H9 (cell line): ENCODE measurements at regions not wholly inside any gene's neighbourhood (a gene's known extent, or its start where the extent isn't known, plus 50 kb on each side); places are given as distances from the start of the nearest gene placed in this dataset.

ENCODE experiments used
- DNase-seq: peaks from one replicate; pipeline ENCODE4 v3.0.0-alpha.2; 2017
- H2AFZ ChIP-seq: one replicate; pipeline ENCODE4 v1.6.1; 2013; ENCODE audit warnings: mild to moderate bottlenecking, low read length, control low read depth, moderate library complexity
- H2AK5ac ChIP-seq: 2 replicates; pipeline ENCODE4 v1.6.1; 2013; ENCODE audit warnings: low read length, control low read depth, mixed read lengths; ENCODE audit not compliant: insufficient read length
- H2BK120ac ChIP-seq: one replicate; pipeline ENCODE4 v1.6.1; 2013; ENCODE audit warnings: low read depth, mild to moderate bottlenecking, low read length, control low read depth, inconsistent platforms; ENCODE audit not compliant: poor library complexity, severe bottlenecking
- H2BK12ac ChIP-seq: 2 replicates; pipeline ENCODE4 v1.6.1; 2013; ENCODE audit warnings: low read length, control low read depth, mixed read lengths, low read depth; ENCODE audit not compliant: insufficient read length
- H2BK15ac ChIP-seq: 2 replicates; pipeline ENCODE4 v1.6.1; 2013; ENCODE audit warnings: low read depth, low read length, control low read depth
- H2BK20ac ChIP-seq: one replicate; pipeline ENCODE4 v1.6.1; 2013; ENCODE audit warnings: low read depth, mild to moderate bottlenecking, low read length, control low read depth, inconsistent platforms; ENCODE audit not compliant: poor library complexity, severe bottlenecking
- H2BK5ac ChIP-seq: 2 replicates; pipeline ENCODE4 v1.6.1; 2013; ENCODE audit warnings: low read length, control low read depth, mixed read lengths; ENCODE audit not compliant: insufficient read length
- H3K14ac ChIP-seq: 2 replicates; pipeline ENCODE4 v1.6.1; 2013; ENCODE audit warnings: low read length, control low read depth; ENCODE audit not compliant: insufficient read depth
- H3K18ac ChIP-seq: 2 replicates; pipeline ENCODE4 v1.6.1; 2013; ENCODE audit warnings: low read depth, mild to moderate bottlenecking, mixed read lengths, low read length, control low read depth; ENCODE audit not compliant: insufficient read length
- H3K23ac ChIP-seq: 2 replicates; pipeline ENCODE4 v1.6.1; 2013; ENCODE audit warnings: low read length, control low read depth, mixed read lengths, low read depth; ENCODE audit not compliant: insufficient read length
- H3K23me2 ChIP-seq: 2 replicates; pipeline ENCODE4 v1.6.1; 2013; ENCODE audit warnings: low read depth, mild to moderate bottlenecking, mixed read lengths, low read length, control low read depth; ENCODE audit not compliant: insufficient read length, poor library complexity, severe bottlenecking
- H3K27ac ChIP-seq: 2 replicates; pipeline ENCODE4 v1.5.1; 2013; ENCODE audit warnings: low read length, control low read depth, mixed read lengths, low read depth; ENCODE audit not compliant: insufficient read length
- H3K27me3 ChIP-seq: 2 replicates; pipeline ENCODE4 v1.6.1; 2013; ENCODE audit warnings: low read length, control low read depth, inconsistent platforms; ENCODE audit not compliant: insufficient read depth
- H3K4ac ChIP-seq: 2 replicates; pipeline ENCODE4 v1.6.1; 2013; ENCODE audit warnings: low read depth, mild to moderate bottlenecking, control low read depth, inconsistent platforms, low read length, moderate library complexity
- H3K4me1 ChIP-seq: 2 replicates; pipeline ENCODE4 v1.6.1; 2013; ENCODE audit warnings: low read length, control low read depth, inconsistent platforms; ENCODE audit not compliant: insufficient read depth
- H3K4me2 ChIP-seq: 2 replicates; pipeline ENCODE4 v1.6.1; 2013; ENCODE audit warnings: low read length, control low read depth, mixed read lengths; ENCODE audit not compliant: insufficient read length, insufficient read depth
- H3K56ac ChIP-seq: 2 replicates; pipeline ENCODE4 v1.6.1; 2013; ENCODE audit warnings: low read depth, mild to moderate bottlenecking, mixed read lengths, low read length, control low read depth; ENCODE audit not compliant: insufficient read length
- H3K79me1 ChIP-seq: 2 replicates; pipeline ENCODE4 v1.6.1; 2013; ENCODE audit warnings: low read depth, mild to moderate bottlenecking, moderate library complexity, low read length, control low read depth, inconsistent platforms; ENCODE audit not compliant: insufficient read depth, poor library complexity, severe bottlenecking
- H3K79me2 ChIP-seq: 2 replicates; pipeline ENCODE4 v1.6.1; 2013; ENCODE audit warnings: low read length, control low read depth, inconsistent platforms; ENCODE audit not compliant: insufficient read depth
- H3K9ac ChIP-seq: 2 replicates; pipeline ENCODE4 v1.6.1; 2013; ENCODE audit warnings: low read length, control low read depth, mixed read lengths; ENCODE audit not compliant: insufficient read length; ENCODE audit errors: extremely low read depth
- H3K9me3 ChIP-seq: one replicate; pipeline ENCODE4 v1.6.1; 2013; ENCODE audit warnings: low read depth, low read length, inconsistent platforms; ENCODE audit not compliant: control insufficient read depth
- H3T11ph ChIP-seq: one replicate; pipeline ENCODE4 v1.6.1; 2013; ENCODE audit warnings: mild to moderate bottlenecking, low read length, control low read depth, inconsistent platforms
- H4K20me1 ChIP-seq: one replicate; pipeline ENCODE4 v1.6.1; 2013; ENCODE audit not compliant: control insufficient read depth, insufficient read length, insufficient read depth
- H4K5ac ChIP-seq: 2 replicates; pipeline ENCODE4 v1.6.1; 2013; ENCODE audit warnings: low read depth, mild to moderate bottlenecking, mixed read lengths, low read length, control low read depth; ENCODE audit not compliant: insufficient read length
- H4K8ac ChIP-seq: replicated peaks from 2 replicates; pipeline ENCODE4 v1.6.1; 2013; ENCODE audit warnings: low read length, control low read depth, mixed read lengths, low read depth; ENCODE audit not compliant: insufficient read length
- H4K91ac ChIP-seq: 2 replicates; pipeline ENCODE4 v1.6.1; 2013; ENCODE audit warnings: low read depth, mild to moderate bottlenecking, moderate library complexity, mixed read lengths, low read length, control low read depth; ENCODE audit not compliant: insufficient read length
- H3K27ac Mint-ChIP-seq, 3 experiments: 2 replicates in 2 of 3; 3 replicates in 1 of 3; pipeline ENCODE4 v1.8.0; 2020 to 2021; ENCODE audit warnings: mixed read lengths in 3 of 3, mild to moderate bottlenecking in 1 of 3, moderate library complexity in 1 of 3
- H3K27me3 Mint-ChIP-seq: 2 replicates; pipeline ENCODE4 v1.8.0; 2021; ENCODE audit warnings: low read depth, mild to moderate bottlenecking, moderate library complexity, mixed read lengths
- H3K36me3 Mint-ChIP-seq, 3 experiments: 2 replicates in 2 of 3; 3 replicates in 1 of 3; pipeline ENCODE4 v1.8.0; 2020 to 2021; ENCODE audit warnings: low read depth in 3 of 3, mixed read lengths in 3 of 3; ENCODE audit not compliant: insufficient read depth in 1 of 3
- H3K4me1 Mint-ChIP-seq, 2 experiments: 2 replicates each; pipeline ENCODE4 v1.8.0; 2020; ENCODE audit warnings: mixed read lengths in 2 of 2
- H3K4me3 Mint-ChIP-seq, 2 experiments: 2 replicates in 1 of 2; 3 replicates in 1 of 2; pipeline ENCODE4 v1.8.0; 2020 to 2021; ENCODE audit warnings: mild to moderate bottlenecking in 2 of 2, mixed read lengths in 2 of 2, moderate library complexity in 1 of 2
- H3K9me3 Mint-ChIP-seq, 2 experiments: 2 replicates in 1 of 2; 3 replicates in 1 of 2; pipeline ENCODE4 v1.8.0; 2020; ENCODE audit warnings: mild to moderate bottlenecking in 2 of 2, mixed read lengths in 2 of 2, moderate library complexity in 1 of 2
- CTCF ChIP-seq: fragments of 200-600 bp; sonication (generic); conservative IDR thresholded peaks from 3 replicates; pipeline ENCODE4 v1.8.0; 2021; ENCODE audit warnings: antibody characterized with exemption, mild to moderate bottlenecking
- WGBS: extraction: QIAGEN DNeasy Blood & Tissue Kit; methylation state at CpG from one replicate; pipeline ENCODE4 v1.1.7; 2013; ENCODE audit warnings: missing lambda C conversion rate, low lambda C conversion rate, mixed read lengths; ENCODE audit not compliant: insufficient read length; ENCODE audit errors: extremely low coverage; 5-methylcytosine and 5-hydroxymethylcytosine counted together

- Mint-ChIP-seq H3K4me1 (no peaks in the 10 kb centered on the region), H3K27me3 (no peaks in the 10 kb centered on the region; the same call in 1 of the 2 replicates), H3K27ac (no peak overlapping the region), H3K4me3 (no peak overlapping the region), H3K9me3 (peaks cover 0 to 2% of the 10 kb centered on the region in 2 experiments; a peak in 4 of 5 replicates), H3K36me3 (peaks cover 0 to 2% (median 0%) of the 10 kb centered on the region in 3 experiments; a peak in 1 of 7 replicates)
- no CpG with 5 or more reads among the region's 2 CpGs for WGBS
- H3K18ac ChIP-seq, result no peak overlapping the region
- H3K79me1 ChIP-seq, result no peaks in the 10 kb centered on the region
- H2BK5ac ChIP-seq, result no peak overlapping the region
- H3K4me1 ChIP-seq, result no peaks in the 10 kb centered on the region
- no peak overlapping the region for H2BK20ac ChIP-seq
- H3K23me2 ChIP-seq, result no peaks in the 10 kb centered on the region
- H2BK12ac ChIP-seq, result no peak overlapping the region
- H2AK5ac ChIP-seq, result no peak overlapping the region
- H3K27ac ChIP-seq, result no peak overlapping the region
- no peak overlapping the region for H3K4ac ChIP-seq
- H3T11ph ChIP-seq, result no peak overlapping the region
- no peak overlapping the region for H3K56ac ChIP-seq
- no peak overlapping the region for H4K5ac ChIP-seq
- H4K91ac ChIP-seq, result no peak overlapping the region
- H3K14ac ChIP-seq, result no peak overlapping the region
- no peak overlapping the region for H3K23ac ChIP-seq
- no peak overlapping the region for H3K4me2 ChIP-seq
- no peak overlapping the region for H2AFZ ChIP-seq
- H3K79me2 ChIP-seq, result no peaks in the 10 kb centered on the region
- no peak for DNase-seq
- no peaks in the 10 kb centered on the region for H3K9me3 ChIP-seq
- no peaks in the 10 kb centered on the region for H3K27me3 ChIP-seq
- no peak overlapping the region for H4K8ac ChIP-seq
- H2BK120ac ChIP-seq, result no peak overlapping the region
- H2BK15ac ChIP-seq, result no peak overlapping the region
- H4K20me1 ChIP-seq, result no peaks in the 10 kb centered on the region
- no peak for TF ChIP-seq CTCF
- no peak overlapping the region for H3K9ac ChIP-seq
Observed at GRCh38 chr3:182349051-182349450, 444.3 kb upstream of the ATP11B start.
